SK-N-SH treated with all-trans-retinoic acid at 6 μM for 48 hours (cell line): ENCODE measurements at regions not wholly inside any gene's neighbourhood (a gene's known extent, or its start where the extent isn't known, plus 50 kb on each side); places are given as distances from the start of the nearest gene placed in this dataset.

Experiments
- ATAC-seq: fragments of 200-7000 bp; cut with Tn5 transposase; 3 replicates; pipeline ENCODE4 v1.9.1; 2020; ENCODE audit warnings: mild to moderate bottlenecking, moderate library complexity
- ARNTL ChIP-seq: fragments of 450-650 bp; formaldehyde crosslinking; IDR thresholded peaks from 2 replicates; pipeline ENCODE4 v1.5.0; 2020; ENCODE audit warnings: low read depth, mild to moderate bottlenecking, moderate library complexity, borderline replicate concordance
- BACH2 ChIP-seq: fragments of 250-450 bp; sonication (Bioruptor Pico); IDR thresholded peaks from 2 replicates; pipeline ENCODE4 v1.9.0; 2021; ENCODE audit warnings: mild to moderate bottlenecking, borderline replicate concordance
- CSDC2 ChIP-seq: fragments of 250-450 bp; sonication (Bioruptor Pico); IDR thresholded peaks from 2 replicates; pipeline ENCODE4 v1.5.0; 2020; ENCODE audit warnings: mild to moderate bottlenecking, moderate library complexity
- ESRRG ChIP-seq: fragments of 250-450 bp; sonication (Bioruptor Pico); IDR thresholded peaks from 2 replicates; pipeline ENCODE4 v1.6.1; 2021; ENCODE audit warnings: mild to moderate bottlenecking
- GLIS3 ChIP-seq: fragments of 250-450 bp; sonication (Bioruptor Pico); IDR thresholded peaks from 2 replicates; pipeline ENCODE4 v1.5.0; 2020; ENCODE audit warnings: mild to moderate bottlenecking, moderate library complexity
- ISL1 ChIP-seq: fragments of 250-450 bp; sonication (Bioruptor Pico); IDR thresholded peaks from 2 replicates; pipeline ENCODE4 v2.1.2; 2022; ENCODE audit warnings: mild to moderate bottlenecking, moderate library complexity
- OSR1 ChIP-seq: fragments of 250-450 bp; sonication (Bioruptor Pico); IDR thresholded peaks from 2 replicates; pipeline ENCODE4 v1.8.0; 2022; ENCODE audit warnings: moderate library complexity, mild to moderate bottlenecking, inconsistent platforms
- PPARA ChIP-seq: fragments of 250-450 bp; sonication (Bioruptor Pico); IDR thresholded peaks from 2 replicates; pipeline ENCODE4 v1.5.0; 2020; ENCODE audit warnings: mild to moderate bottlenecking, borderline replicate concordance
- RARB ChIP-seq: fragments of 250-450 bp; sonication (Bioruptor Pico); IDR thresholded peaks from 2 replicates; pipeline ENCODE4 v1.8.0; 2021; ENCODE audit warnings: mild to moderate bottlenecking, moderate library complexity
- SNAI2 ChIP-seq: fragments of 250-450 bp; sonication (Bioruptor Pico); IDR thresholded peaks from 2 replicates; pipeline ENCODE4 v1.5.0; 2020; ENCODE audit warnings: mild to moderate bottlenecking, moderate library complexity
- TCF4 ChIP-seq: fragments of 250-450 bp; sonication (Bioruptor Pico); IDR thresholded peaks from 2 replicates; pipeline ENCODE4 v1.8.0; 2021; ENCODE audit warnings: mild to moderate bottlenecking, moderate library complexity, borderline replicate concordance
- TOX ChIP-seq: fragments of 250-450 bp; sonication (Bioruptor Pico); IDR thresholded peaks from 2 replicates; pipeline ENCODE4 v1.8.0; 2021; ENCODE audit warnings: mild to moderate bottlenecking, moderate library complexity, borderline replicate concordance
- ZC3H10 ChIP-seq: fragments of 250-450 bp; sonication (Bioruptor Pico); IDR thresholded peaks from 2 replicates; pipeline ENCODE4 v1.5.1; 2021; ENCODE audit warnings: mild to moderate bottlenecking, moderate library complexity
- ZFP30 ChIP-seq: fragments of 450-650 bp; formaldehyde crosslinking; IDR thresholded peaks from 2 replicates; pipeline ENCODE4 v1.5.0; 2022; ENCODE audit warnings: mild to moderate bottlenecking, moderate library complexity
- ZNF565 ChIP-seq: fragments of 450-650 bp; formaldehyde crosslinking; conservative IDR thresholded peaks from 2 replicates; pipeline ENCODE4 v1.5.0; 2020; ENCODE audit warnings: low read depth, mild to moderate bottlenecking, moderate library complexity
- ZNF8 ChIP-seq: fragments of 450-650 bp; formaldehyde crosslinking; IDR thresholded peaks from 2 replicates; pipeline ENCODE4 v1.5.0; 2020; ENCODE audit warnings: mild to moderate bottlenecking, moderate library complexity
- TF ChIP-seq, protein P1 (sequence below): fragments of 250-450 bp; sonication (Bioruptor Pico); IDR thresholded peaks from 2 replicates; pipeline ENCODE4 v1.5.1; 2021; ENCODE audit warnings: mild to moderate bottlenecking, moderate library complexity
- TF ChIP-seq, protein P2 (sequence below): fragments of 250-450 bp; sonication (Bioruptor Pico); IDR thresholded peaks from 2 replicates; pipeline ENCODE4 v1.8.0; 2021; ENCODE audit warnings: low read depth, mild to moderate bottlenecking, moderate library complexity, borderline replicate concordance
- TF ChIP-seq, protein P3 (sequence below): fragments of 250-450 bp; sonication (Bioruptor Pico); IDR thresholded peaks from 2 replicates; pipeline ENCODE4 v1.5.1; 2020; ENCODE audit warnings: low read depth, mild to moderate bottlenecking, moderate library complexity
- TF ChIP-seq, protein P4 (sequence below): fragments of 250-450 bp; sonication (Bioruptor Pico); IDR thresholded peaks from 2 replicates; pipeline ENCODE4 v1.5.0; 2020; ENCODE audit warnings: mild to moderate bottlenecking, moderate library complexity

DNA sequence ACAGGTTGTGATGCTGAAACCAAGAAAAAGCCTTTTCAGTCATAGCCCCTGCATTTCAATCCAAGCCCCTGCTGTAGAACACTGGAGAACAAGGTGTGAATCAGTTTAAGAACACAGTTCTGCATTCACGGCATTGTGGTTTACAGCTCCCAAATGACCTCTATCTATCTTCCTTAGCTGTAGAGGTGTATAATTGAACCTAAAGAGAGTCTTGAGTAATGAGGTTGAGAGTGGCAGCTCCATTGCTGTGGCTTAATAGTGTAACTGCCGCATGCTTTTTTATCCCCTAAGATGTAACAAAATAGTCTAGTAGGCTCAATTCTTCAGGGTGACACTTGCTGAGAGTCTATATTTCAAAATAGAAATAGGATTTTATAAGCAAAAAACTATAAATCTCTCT lies 121.3 kb upstream of the EPHA4 start:
- ATAC-seq: no peak
- no peak for TF ChIP-seq ISL1 (CRISPR knock-in tag)
- TF ChIP-seq TOX (CRISPR knock-in tag): no peak
- TF ChIP-seq ZC3H10 (CRISPR knock-in tag): no peak
- TF ChIP-seq, protein P1, sequence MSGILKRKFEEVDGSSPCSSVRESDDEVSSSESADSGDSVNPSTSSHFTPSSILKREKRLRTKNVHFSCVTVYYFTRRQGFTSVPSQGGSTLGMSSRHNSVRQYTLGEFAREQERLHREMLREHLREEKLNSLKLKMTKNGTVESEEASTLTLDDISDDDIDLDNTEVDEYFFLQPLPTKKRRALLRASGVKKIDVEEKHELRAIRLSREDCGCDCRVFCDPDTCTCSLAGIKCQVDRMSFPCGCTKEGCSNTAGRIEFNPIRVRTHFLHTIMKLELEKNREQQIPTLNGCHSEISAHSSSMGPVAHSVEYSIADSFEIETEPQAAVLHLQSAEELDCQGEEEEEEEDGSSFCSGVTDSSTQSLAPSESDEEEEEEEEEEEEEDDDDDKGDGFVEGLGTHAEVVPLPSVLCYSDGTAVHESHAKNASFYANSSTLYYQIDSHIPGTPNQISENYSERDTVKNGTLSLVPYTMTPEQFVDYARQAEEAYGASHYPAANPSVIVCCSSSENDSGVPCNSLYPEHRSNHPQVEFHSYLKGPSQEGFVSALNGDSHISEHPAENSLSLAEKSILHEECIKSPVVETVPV (CRISPR knock-in tag): no peak
- no peak for TF ChIP-seq ZFP30 (CRISPR knock-in tag)
- no peak for TF ChIP-seq SNAI2 (CRISPR knock-in tag)
- TF ChIP-seq, protein P2, sequence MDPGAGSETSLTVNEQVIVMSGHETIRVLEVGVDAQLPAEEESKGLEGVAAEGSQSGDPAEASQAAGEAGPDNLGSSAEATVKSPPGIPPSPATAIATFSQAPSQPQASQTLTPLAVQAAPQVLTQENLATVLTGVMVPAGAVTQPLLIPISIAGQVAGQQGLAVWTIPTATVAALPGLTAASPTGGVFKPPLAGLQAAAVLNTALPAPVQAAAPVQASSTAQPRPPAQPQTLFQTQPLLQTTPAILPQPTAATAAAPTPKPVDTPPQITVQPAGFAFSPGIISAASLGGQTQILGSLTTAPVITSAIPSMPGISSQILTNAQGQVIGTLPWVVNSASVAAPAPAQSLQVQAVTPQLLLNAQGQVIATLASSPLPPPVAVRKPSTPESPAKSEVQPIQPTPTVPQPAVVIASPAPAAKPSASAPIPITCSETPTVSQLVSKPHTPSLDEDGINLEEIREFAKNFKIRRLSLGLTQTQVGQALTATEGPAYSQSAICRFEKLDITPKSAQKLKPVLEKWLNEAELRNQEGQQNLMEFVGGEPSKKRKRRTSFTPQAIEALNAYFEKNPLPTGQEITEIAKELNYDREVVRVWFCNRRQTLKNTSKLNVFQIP (CRISPR knock-in tag): no peak
- no peak for TF ChIP-seq OSR1 (CRISPR knock-in tag)
- no peak for TF ChIP-seq CSDC2 (CRISPR knock-in tag)

DNA sequence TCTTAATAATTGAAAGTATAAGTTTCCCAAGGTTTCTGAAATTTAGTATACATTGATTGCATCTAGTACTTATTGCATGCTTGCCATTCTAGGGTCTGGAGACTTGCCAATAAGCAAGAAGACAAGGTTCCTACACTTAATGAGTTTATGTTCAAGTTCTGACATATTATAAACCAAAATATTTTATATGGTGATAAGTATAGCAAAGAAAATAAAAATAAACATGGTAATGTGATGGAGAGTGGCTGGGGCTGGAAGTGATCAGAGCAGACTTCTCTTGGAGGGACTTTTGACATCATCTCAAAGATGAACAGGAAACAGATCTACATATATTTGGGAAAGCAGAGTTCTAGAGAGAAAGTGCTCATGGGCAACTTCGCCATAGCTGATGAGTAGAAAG lies 119.5 kb upstream of the EPHA4 start:
- TF ChIP-seq PPARA (CRISPR knock-in tag): no peak
- TF ChIP-seq, protein P3, sequence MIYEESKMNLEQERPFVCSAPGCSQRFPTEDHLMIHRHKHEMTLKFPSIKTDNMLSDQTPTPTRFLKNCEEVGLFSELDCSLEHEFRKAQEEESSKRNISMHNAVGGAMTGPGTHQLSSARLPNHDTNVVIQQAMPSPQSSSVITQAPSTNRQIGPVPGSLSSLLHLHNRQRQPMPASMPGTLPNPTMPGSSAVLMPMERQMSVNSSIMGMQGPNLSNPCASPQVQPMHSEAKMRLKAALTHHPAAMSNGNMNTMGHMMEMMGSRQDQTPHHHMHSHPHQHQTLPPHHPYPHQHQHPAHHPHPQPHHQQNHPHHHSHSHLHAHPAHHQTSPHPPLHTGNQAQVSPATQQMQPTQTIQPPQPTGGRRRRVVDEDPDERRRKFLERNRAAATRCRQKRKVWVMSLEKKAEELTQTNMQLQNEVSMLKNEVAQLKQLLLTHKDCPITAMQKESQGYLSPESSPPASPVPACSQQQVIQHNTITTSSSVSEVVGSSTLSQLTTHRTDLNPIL (CRISPR knock-in tag): no peak
- no peak for TF ChIP-seq CSDC2 (CRISPR knock-in tag)
- TF ChIP-seq ZNF8 (CRISPR knock-in tag): no peak
- no peak for TF ChIP-seq RARB (CRISPR knock-in tag)
- no peak for TF ChIP-seq OSR1 (CRISPR knock-in tag)
- TF ChIP-seq GLIS3 (CRISPR knock-in tag): no peak
- TF ChIP-seq ZNF565 (CRISPR knock-in tag): no peak
- TF ChIP-seq, protein P4, sequence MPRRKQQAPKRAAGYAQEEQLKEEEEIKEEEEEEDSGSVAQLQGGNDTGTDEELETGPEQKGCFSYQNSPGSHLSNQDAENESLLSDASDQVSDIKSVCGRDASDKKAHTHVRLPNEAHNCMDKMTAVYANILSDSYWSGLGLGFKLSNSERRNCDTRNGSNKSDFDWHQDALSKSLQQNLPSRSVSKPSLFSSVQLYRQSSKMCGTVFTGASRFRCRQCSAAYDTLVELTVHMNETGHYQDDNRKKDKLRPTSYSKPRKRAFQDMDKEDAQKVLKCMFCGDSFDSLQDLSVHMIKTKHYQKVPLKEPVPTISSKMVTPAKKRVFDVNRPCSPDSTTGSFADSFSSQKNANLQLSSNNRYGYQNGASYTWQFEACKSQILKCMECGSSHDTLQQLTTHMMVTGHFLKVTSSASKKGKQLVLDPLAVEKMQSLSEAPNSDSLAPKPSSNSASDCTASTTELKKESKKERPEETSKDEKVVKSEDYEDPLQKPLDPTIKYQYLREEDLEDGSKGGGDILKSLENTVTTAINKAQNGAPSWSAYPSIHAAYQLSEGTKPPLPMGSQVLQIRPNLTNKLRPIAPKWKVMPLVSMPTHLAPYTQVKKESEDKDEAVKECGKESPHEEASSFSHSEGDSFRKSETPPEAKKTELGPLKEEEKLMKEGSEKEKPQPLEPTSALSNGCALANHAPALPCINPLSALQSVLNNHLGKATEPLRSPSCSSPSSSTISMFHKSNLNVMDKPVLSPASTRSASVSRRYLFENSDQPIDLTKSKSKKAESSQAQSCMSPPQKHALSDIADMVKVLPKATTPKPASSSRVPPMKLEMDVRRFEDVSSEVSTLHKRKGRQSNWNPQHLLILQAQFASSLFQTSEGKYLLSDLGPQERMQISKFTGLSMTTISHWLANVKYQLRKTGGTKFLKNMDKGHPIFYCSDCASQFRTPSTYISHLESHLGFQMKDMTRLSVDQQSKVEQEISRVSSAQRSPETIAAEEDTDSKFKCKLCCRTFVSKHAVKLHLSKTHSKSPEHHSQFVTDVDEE (CRISPR knock-in tag): no peak
- TF ChIP-seq ESRRG (CRISPR knock-in tag): no peak
- TF ChIP-seq SNAI2 (CRISPR knock-in tag): no peak
- TF ChIP-seq ZFP30 (CRISPR knock-in tag): no peak
- no peak for TF ChIP-seq TOX (CRISPR knock-in tag)
- TF ChIP-seq ZC3H10 (CRISPR knock-in tag): no peak
- TF ChIP-seq, protein P1 (CRISPR knock-in tag): no peak
- TF ChIP-seq ARNTL (CRISPR knock-in tag): no peak
- TF ChIP-seq, protein P2 (CRISPR knock-in tag): no peak
- no peak for TF ChIP-seq BACH2 (CRISPR knock-in tag)
- TF ChIP-seq TCF4 (CRISPR knock-in tag): no peak
- TF ChIP-seq, all 23 proteins: peak for 0
- no peak for ATAC-seq
